Type B pancreatic cell (in vitro differentiated cells): ENCODE measurements at regions not wholly inside any gene's neighbourhood (a gene's known extent, or its start where the extent isn't known, plus 50 kb on each side); places are given as distances from the start of the nearest gene placed in this dataset.

Experiments
- DNase-seq: peaks from one replicate; pipeline ENCODE4 v3.0.0; 2021; ENCODE audit warnings: mixed read lengths; ENCODE audit not compliant: unreplicated experiment; ENCODE audit errors: extremely low spot score
- H3K27ac Mint-ChIP-seq: 2 replicates; pipeline ENCODE4 v1.8.0; 2021; ENCODE audit warnings: mild to moderate bottlenecking, mixed read lengths
- H3K27me3 Mint-ChIP-seq: 2 replicates; pipeline ENCODE4 v1.8.0; 2021; ENCODE audit warnings: mixed read lengths
- H3K36me3 Mint-ChIP-seq: 2 replicates; pipeline ENCODE4 v1.8.0; 2021; ENCODE audit warnings: mixed read lengths
- H3K4me1 Mint-ChIP-seq: one replicate; pipeline ENCODE4 v1.8.0; 2021; ENCODE audit warnings: mixed read lengths; ENCODE audit not compliant: unreplicated experiment
- H3K4me3 Mint-ChIP-seq: 2 replicates; pipeline ENCODE4 v1.8.0; 2021; ENCODE audit warnings: mild to moderate bottlenecking, mixed read lengths
- H3K9me3 Mint-ChIP-seq: 2 replicates; pipeline ENCODE4 v1.8.0; 2021; ENCODE audit warnings: mixed read lengths
- CTCF ChIP-seq: fragments of 200-600 bp; sonication (generic); conservative IDR thresholded peaks from 2 replicates; pipeline ENCODE4 v1.5.0; 2021; ENCODE audit warnings: antibody characterized with exemption, mild to moderate bottlenecking

DNA sequence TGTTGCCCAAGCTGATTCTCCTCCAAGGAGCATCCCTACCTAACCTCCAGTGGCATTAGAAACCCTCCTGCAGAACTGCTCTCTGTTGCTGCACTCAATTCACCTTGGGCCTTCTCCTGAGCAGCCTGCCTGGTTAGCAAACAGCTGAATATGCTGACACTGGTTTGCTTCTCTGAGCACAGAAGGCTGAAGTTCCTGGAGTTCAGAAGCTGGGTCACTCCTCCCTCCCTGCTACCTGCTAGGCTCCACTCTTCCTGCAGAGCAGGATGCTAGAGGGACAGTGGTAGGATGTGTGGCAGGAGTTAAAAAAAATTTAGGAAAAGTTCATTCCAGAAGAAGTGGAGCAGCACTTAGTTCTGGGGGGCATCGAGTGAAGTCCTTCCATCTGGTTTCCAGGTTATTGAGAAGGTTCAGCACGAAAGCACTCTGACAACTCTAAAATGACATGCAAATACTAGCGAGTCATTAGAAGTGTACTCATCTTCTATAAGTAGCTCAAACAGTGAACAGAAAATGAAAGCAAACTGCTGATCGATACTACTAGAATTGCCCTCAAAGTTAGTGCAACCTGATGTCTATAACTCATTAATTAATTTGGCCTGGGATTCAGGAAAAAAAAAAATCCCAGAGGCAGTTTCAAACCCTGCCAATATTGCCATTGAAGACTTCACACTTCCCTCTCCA is 293.7 kb downstream of the POU4F1 start:
- Mint-ChIP-seq H3K36me3 (no peaks in the 10 kb centered on the region), H3K27me3 (peaks cover 2% of the 10 kb centered on the region), H3K27ac (no peak overlapping the region), H3K4me1 (no peaks in the 10 kb centered on the region), H3K4me3 (no peak overlapping the region), H3K9me3 (no peaks in the 10 kb centered on the region)
- no peak for TF ChIP-seq CTCF
- DNase-seq, result no peak

DNA sequence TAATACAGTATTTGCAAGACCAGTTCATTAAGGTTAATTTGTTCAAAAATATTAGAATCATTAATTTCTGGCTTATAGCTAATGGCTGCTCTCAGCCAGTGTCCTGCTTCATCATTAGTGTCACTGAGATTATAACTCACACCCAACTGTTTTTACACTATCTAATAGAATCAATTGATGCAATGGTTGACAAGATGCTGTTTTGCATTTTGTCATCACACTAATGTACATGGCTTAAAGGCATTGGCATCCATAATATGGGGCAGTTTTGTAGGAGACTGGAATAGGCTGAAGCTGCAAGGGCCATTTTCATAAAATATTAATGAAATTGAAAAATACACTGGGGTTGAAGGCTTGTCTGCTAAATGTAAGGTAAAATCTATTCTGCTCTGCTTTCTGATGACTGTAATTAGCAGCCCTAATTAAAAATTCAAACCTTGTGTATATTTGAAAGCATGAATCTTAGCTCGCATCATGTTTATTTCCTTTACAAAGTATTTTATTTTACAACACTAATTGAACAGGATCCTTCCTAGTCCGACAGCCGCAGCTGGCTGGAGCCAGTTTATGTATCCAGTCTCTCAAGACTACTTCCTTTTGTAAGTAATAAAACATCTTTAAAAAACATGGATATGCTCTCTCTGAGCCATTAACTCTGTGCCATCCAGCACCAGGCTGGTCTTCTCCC is 296.7 kb downstream of the POU4F1 start:
- no peaks in the 10 kb centered on the region for H3K4me1 Mint-ChIP-seq
- H3K27ac Mint-ChIP-seq, result no peak overlapping the region
- no peaks in the 10 kb centered on the region for H3K9me3 Mint-ChIP-seq
- no peak for TF ChIP-seq CTCF
- DNase-seq, result no peak
- no peak overlapping the region for H3K4me3 Mint-ChIP-seq
- H3K36me3 Mint-ChIP-seq, result no peaks in the 10 kb centered on the region
- H3K27me3 Mint-ChIP-seq, result peaks cover 2% of the 10 kb centered on the region

DNA sequence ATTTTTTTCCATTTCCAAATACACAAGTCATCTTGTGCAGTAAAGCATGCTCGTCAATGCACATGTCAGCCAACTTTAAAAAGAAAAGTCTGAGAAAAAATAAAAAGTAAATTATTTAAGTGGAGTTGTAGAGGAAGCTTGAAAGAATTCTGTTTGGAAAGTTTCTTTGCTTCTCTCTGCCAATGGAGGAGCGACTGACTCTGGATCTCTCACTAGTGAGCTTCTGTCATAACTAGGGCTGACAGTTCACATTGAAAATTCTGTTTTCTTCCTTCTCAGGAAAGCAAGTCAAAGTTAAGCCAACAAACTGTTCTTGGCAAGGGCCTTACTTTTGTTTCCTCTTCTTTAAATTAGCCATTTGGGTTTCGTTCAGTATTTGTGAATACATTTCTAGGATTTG is 298.2 kb downstream of the POU4F1 start:
- no peak for DNase-seq
- H3K9me3 Mint-ChIP-seq, result no peaks in the 10 kb centered on the region
- TF ChIP-seq CTCF, result no peak
- no peak overlapping the region for H3K4me3 Mint-ChIP-seq
- no peaks in the 10 kb centered on the region for H3K27me3 Mint-ChIP-seq
- H3K4me1 Mint-ChIP-seq, result no peaks in the 10 kb centered on the region
- H3K27ac Mint-ChIP-seq, result no peak overlapping the region
- H3K36me3 Mint-ChIP-seq, result no peaks in the 10 kb centered on the region

- H3K27me3 Mint-ChIP-seq, result no peaks in the 10 kb centered on the region
- no peaks in the 10 kb centered on the region for H3K36me3 Mint-ChIP-seq
- TF ChIP-seq CTCF, result no peak
- no peaks in the 10 kb centered on the region for H3K9me3 Mint-ChIP-seq
- H3K4me3 Mint-ChIP-seq, result no peak overlapping the region
- no peak for DNase-seq
- H3K4me1 Mint-ChIP-seq, result no peaks in the 10 kb centered on the region
- no peak overlapping the region for H3K27ac Mint-ChIP-seq
Measured at GRCh38 chr13:78299832-78300623, 303.3 kb downstream of the POU4F1 start.

GRCh38 chr13:78298657-78299056 is 304.7 kb downstream of the POU4F1 start:
- no peak overlapping the region for H3K4me3 Mint-ChIP-seq
- H3K9me3 Mint-ChIP-seq, result no peaks in the 10 kb centered on the region
- H3K27me3 Mint-ChIP-seq, result no peaks in the 10 kb centered on the region
- no peak for TF ChIP-seq CTCF
- no peak overlapping the region for H3K27ac Mint-ChIP-seq
- H3K4me1 Mint-ChIP-seq, result no peaks in the 10 kb centered on the region
- DNase-seq, result no peak
- H3K36me3 Mint-ChIP-seq, result no peaks in the 10 kb centered on the region
